Amygdala (tissue), 56 donors: ENCODE measurements at regions not wholly inside any gene's neighbourhood (a gene's known extent, or its start where the extent isn't known, plus 50 kb on each side); places are given as distances from the start of the nearest gene placed in this dataset.
A peak's percentile ranks its signal among the peaks of the same experiment; 100 is the strongest.

Source experiments
- DNase-seq, 56 donors: peaks; one replicate each; lab custom pipeline; 2025; lab: John Stamatoyannopoulos, UW

- no peak for DNase-seq
These were observed 170.2 kb upstream of the C9orf72 start for GRCh38 chr9:27743490-27743889.

GRCh38 chr9:27747450-27747849 lies 174.2 kb upstream of the C9orf72 start:
- DNase-seq = no peak

GRCh38 chr9:27749838-27750237 lies 176.6 kb upstream of the C9orf72 start:
- DNase-seq = peak in 21 of 56 donors; percentile 2 to 55 (median 15)

- no peak for DNase-seq
These were observed 177.3 kb upstream of the C9orf72 start for GRCh38 chr9:27750566-27750965.

GRCh38 chr9:27752069-27752468 lies 178.8 kb upstream of the C9orf72 start:
- no peak for DNase-seq

GRCh38 chr9:27755846-27756245 lies 182.6 kb upstream of the C9orf72 start:
- no peak for DNase-seq

GRCh38 chr9:27756418-27756817 lies 183.1 kb upstream of the C9orf72 start:
- no peak for DNase-seq

GRCh38 chr9:27763831-27764230 lies 190.6 kb upstream of the C9orf72 start:
- no peak for DNase-seq

GRCh38 chr9:27765266-27766072 lies 192.2 kb upstream of the C9orf72 start:
- DNase-seq = no peak

- no peak for DNase-seq
These were observed 193.0 kb upstream of the C9orf72 start for GRCh38 chr9:27766073-27766835.

- DNase-seq = no peak
These were observed 195.5 kb upstream of the C9orf72 start for GRCh38 chr9:27768781-27769180.

- no peak for DNase-seq
These were observed 197.3 kb upstream of the C9orf72 start for GRCh38 chr9:27770541-27770940.

GRCh38 chr9:27771803-27772545 lies 198.7 kb upstream of the C9orf72 start:
- DNase-seq = no peak

- DNase-seq = no peak
These were observed 211.8 kb upstream of the C9orf72 start for GRCh38 chr9:27784847-27785713.

GRCh38 chr9:27785714-27786100 lies 212.4 kb upstream of the C9orf72 start:
- no peak for DNase-seq

GRCh38 chr9:27787891-27788290 lies 214.6 kb upstream of the C9orf72 start:
- DNase-seq = no peak

- no peak for DNase-seq
These were observed 218.0 kb upstream of the C9orf72 start for GRCh38 chr9:27791311-27791710.

- no peak for DNase-seq
These were observed 219.8 kb upstream of the C9orf72 start for GRCh38 chr9:27792971-27793689.

GRCh38 chr9:27799326-27799725 lies 226.0 kb upstream of the C9orf72 start:
- DNase-seq = no peak

- DNase-seq = no peak
These were observed 226.9 kb upstream of the C9orf72 start for GRCh38 chr9:27800159-27800558.
